ENCODE measurements at regions not wholly inside any gene's neighbourhood (a gene's known extent, or its start where the extent isn't known, plus 50 kb on each side); places are given as distances from the start of the nearest gene placed in this dataset.

GRCh38 chr9:29564564-29564963 lies 1991.3 kb upstream of the C9orf72 start:
- Histone ChIP-seq H3F3A (ENCODE audit: insufficient read depth, low read length) (no peaks in the 10 kb centered on the region), H3K9ac (ENCODE audit: low read length) (no peak overlapping the region), H3K4me2 (ENCODE audit: low read length) (no peak overlapping the region), H3K9me3 (ENCODE audit: low read length) (no peaks in the 10 kb centered on the region), H4K20me1 (ENCODE audit: insufficient read depth, low read length) (no peaks in the 10 kb centered on the region), H3K9me2 (ENCODE audit: low read depth, low read length) (no peaks in the 10 kb centered on the region), H2AFZ (ENCODE audit: low read length) (no peak overlapping the region), H3K36me3 (ENCODE audit: insufficient read depth, low read length) (no peaks in the 10 kb centered on the region), H3K4me3 (ENCODE audit: low read depth, low read length, poor library complexity, severe bottlenecking) (no peak overlapping the region), H3K27me3 (ENCODE audit: insufficient read depth, low read length) (no peaks in the 10 kb centered on the region), H3K27ac (ENCODE audit: low read depth, low read length, poor library complexity, severe bottlenecking) (no peak overlapping the region), H3K4me1 (ENCODE audit: insufficient read depth, low read length, severe bottlenecking) (no peaks in the 10 kb centered on the region), H3K79me2 (ENCODE audit: insufficient read depth, low read length) (no peaks in the 10 kb centered on the region)
- TF ChIP-seq CTCF (IDR thresholded peaks at IDR 0.05; ENCODE audit: low read length) (no peak), EZH2 (IDR thresholded peaks at IDR 0.05; ENCODE audit: borderline replicate concordance, low read length) (no peak)

- H4K20me1 ChIP-seq (ENCODE audit: insufficient read depth, low read length): no peaks in the 10 kb centered on the region
- no peaks in the 10 kb centered on the region for H3K79me2 ChIP-seq (ENCODE audit: insufficient read depth, low read length)
- H3F3A ChIP-seq (ENCODE audit: insufficient read depth, low read length): no peaks in the 10 kb centered on the region
- peak overlapping the region; percentile 75 for H3K27ac ChIP-seq (ENCODE audit: low read depth, low read length, poor library complexity, severe bottlenecking)
- H3K4me2 ChIP-seq (ENCODE audit: low read length): 0 out of 2 replicates have a peak overlapping the region, but pooled peaks have one; percentile 16
- no peaks in the 10 kb centered on the region for H3K27me3 ChIP-seq (ENCODE audit: insufficient read depth, low read length)
- H3K9ac ChIP-seq (ENCODE audit: low read length): no peak overlapping the region
- TF ChIP-seq CTCF (IDR thresholded peaks at IDR 0.05; ENCODE audit: low read length) (no peak), EZH2 (IDR thresholded peaks at IDR 0.05; ENCODE audit: borderline replicate concordance, low read length) (no peak)
- H3K4me1 ChIP-seq (ENCODE audit: insufficient read depth, low read length, severe bottlenecking): peaks cover 71% of the 10 kb centered on the region
- H3K36me3 ChIP-seq (ENCODE audit: insufficient read depth, low read length): no peaks in the 10 kb centered on the region
- 0 out of 2 replicates have a peak, but pooled peaks cover 3% of the 10 kb centered on the region for H3K9me3 ChIP-seq (ENCODE audit: low read length)
- H2AFZ ChIP-seq (ENCODE audit: low read length): peak overlapping the region; percentile 6; the same call in 1 of the 2 replicates
- no peak overlapping the region for H3K4me3 ChIP-seq (ENCODE audit: low read depth, low read length, poor library complexity, severe bottlenecking)
- H3K9me2 ChIP-seq (ENCODE audit: low read depth, low read length): no peaks in the 10 kb centered on the region
These were observed 2001.9 kb upstream of the C9orf72 start for GRCh38 chr9:29575219-29575618.

GRCh38 chr9:29588361-29588760 lies 2015.1 kb upstream of the C9orf72 start:
- H4K20me1 ChIP-seq (ENCODE audit: insufficient read depth, low read length): no peaks in the 10 kb centered on the region
- H3K27ac ChIP-seq (ENCODE audit: low read depth, low read length, poor library complexity, severe bottlenecking): no peak overlapping the region
- no peaks in the 10 kb centered on the region for H3K27me3 ChIP-seq (ENCODE audit: insufficient read depth, low read length)
- peaks cover 13% of the 10 kb centered on the region; the same call in 1 of the 2 replicates for H3K9me3 ChIP-seq (ENCODE audit: low read length)
- H3K4me2 ChIP-seq (ENCODE audit: low read length): no peak overlapping the region
- no peak overlapping the region for H3K4me3 ChIP-seq (ENCODE audit: low read depth, low read length, poor library complexity, severe bottlenecking)
- TF ChIP-seq CTCF (IDR thresholded peaks at IDR 0.05; ENCODE audit: low read length) (no peak), EZH2 (IDR thresholded peaks at IDR 0.05; ENCODE audit: borderline replicate concordance, low read length) (no peak)
- H3K79me2 ChIP-seq (ENCODE audit: insufficient read depth, low read length): no peaks in the 10 kb centered on the region
- H3K36me3 ChIP-seq (ENCODE audit: insufficient read depth, low read length): no peaks in the 10 kb centered on the region; the same call in 1 of the 2 replicates
- no peak overlapping the region for H2AFZ ChIP-seq (ENCODE audit: low read length)
- no peaks in the 10 kb centered on the region; the same call in 1 of the 2 replicates for H3F3A ChIP-seq (ENCODE audit: insufficient read depth, low read length)
- H3K4me1 ChIP-seq (ENCODE audit: insufficient read depth, low read length, severe bottlenecking): peaks cover 8% of the 10 kb centered on the region
- H3K9me2 ChIP-seq (ENCODE audit: low read depth, low read length): no peaks in the 10 kb centered on the region
- H3K9ac ChIP-seq (ENCODE audit: low read length): no peak overlapping the region
